ENCODE measurements at regions not wholly inside any gene's neighbourhood (a gene's known extent, or its start where the extent isn't known, plus 50 kb on each side); places are given as distances from the start of the nearest gene placed in this dataset.

GRCh38 chr13:83272652-83273240, 609.5 kb downstream of the SLITRK1 start:
- Histone ChIP-seq H2AFZ (ENCODE audit: low read length) (no peak overlapping the region), H3K9me2 (ENCODE audit: insufficient read depth, low read length) (no peaks in the 10 kb centered on the region), H3K36me3 (ENCODE audit: insufficient read depth, low read length) (no peaks in the 10 kb centered on the region), H3K9me3 (ENCODE audit: low read length) (no peaks in the 10 kb centered on the region; the same call in 1 of the 2 replicates), H3K4me3 (ENCODE audit: low read depth, low read length, poor library complexity, severe bottlenecking) (no peak overlapping the region), H3K79me2 (ENCODE audit: insufficient read depth, low read depth, low read length) (no peaks in the 10 kb centered on the region), H3K27ac (ENCODE audit: low read depth, low read length, poor library complexity, severe bottlenecking) (no peak overlapping the region), H3K4me2 (ENCODE audit: low read length) (no peak overlapping the region), H3K4me1 (ENCODE audit: insufficient read depth, low read length, poor library complexity, severe bottlenecking) (no peaks in the 10 kb centered on the region), H4K20me1 (ENCODE audit: insufficient read depth, low read length) (no peaks in the 10 kb centered on the region)
- no peak for DNase-seq (ENCODE audit: low spot score)
- CTCF ChIA-PET (ENCODE audit: unreplicated experiment), result no interaction called here
- no peak for TF ChIP-seq CTCF (conservative IDR thresholded peaks at IDR 0.05; ENCODE audit: low read length)
- TF ChIP-seq EZH2phosphoT487 (IDR thresholded peaks at IDR 0.05; ENCODE audit: borderline replicate concordance, low read depth, low read length), result no peak
- intact Hi-C loops (cut with micrococcal nuclease; ENCODE audit: unreplicated experiment), result no loop called here
- POLR2A ChIA-PET, result no interaction called here
- no TSS peak for BruUV-seq (replicated peaks)

GRCh38 chr13:83272076-83272475, 610.2 kb downstream of the SLITRK1 start:
- no peaks in the 10 kb centered on the region for H4K20me1 ChIP-seq (ENCODE audit: insufficient read depth, low read length)
- no peaks in the 10 kb centered on the region for H3K9me2 ChIP-seq (ENCODE audit: insufficient read depth, low read length)
- no peak overlapping the region for H2AFZ ChIP-seq (ENCODE audit: low read length)
- no peaks in the 10 kb centered on the region for H3K4me1 ChIP-seq (ENCODE audit: insufficient read depth, low read length, poor library complexity, severe bottlenecking)
- no peaks in the 10 kb centered on the region for H3K79me2 ChIP-seq (ENCODE audit: insufficient read depth, low read depth, low read length)
- CTCF ChIA-PET (ENCODE audit: unreplicated experiment), result no interaction called here
- no TSS peak for BruUV-seq (replicated peaks)
- intact Hi-C loops (cut with micrococcal nuclease; ENCODE audit: unreplicated experiment), result no loop called here
- DNase-seq (ENCODE audit: low spot score), result no peak
- TF ChIP-seq CTCF (conservative IDR thresholded peaks at IDR 0.05; ENCODE audit: low read length), result no peak
- TF ChIP-seq EZH2phosphoT487 (IDR thresholded peaks at IDR 0.05; ENCODE audit: borderline replicate concordance, low read depth, low read length), result no peak
- POLR2A ChIA-PET, result interaction anchor here (0.7 kb wide), 1 partner anchor 395 kb away, joined by 3 read pairs; no protein-coding TSS in a partner anchor
- no peaks in the 10 kb centered on the region for H3K36me3 ChIP-seq (ENCODE audit: insufficient read depth, low read length)
- H3K4me2 ChIP-seq (ENCODE audit: low read length), result no peak overlapping the region
- no peak overlapping the region for H3K27ac ChIP-seq (ENCODE audit: low read depth, low read length, poor library complexity, severe bottlenecking)
- H3K9me3 ChIP-seq (ENCODE audit: low read length), result no peaks in the 10 kb centered on the region; the same call in none of the 2 replicates
- H3K4me3 ChIP-seq (ENCODE audit: low read depth, low read length, poor library complexity, severe bottlenecking), result no peak overlapping the region

GRCh38 chr13:83265279-83265678, 617.0 kb downstream of the SLITRK1 start:
- no peak for DNase-seq (ENCODE audit: low spot score)
- no peak overlapping the region for H3K4me2 ChIP-seq (ENCODE audit: low read length)
- no peaks in the 10 kb centered on the region; the same call in none of the 2 replicates for H3K9me3 ChIP-seq (ENCODE audit: low read length)
- no peaks in the 10 kb centered on the region for H3K9me2 ChIP-seq (ENCODE audit: insufficient read depth, low read length)
- no peak overlapping the region for H3K27ac ChIP-seq (ENCODE audit: low read depth, low read length, poor library complexity, severe bottlenecking)
- intact Hi-C loops (cut with micrococcal nuclease; ENCODE audit: unreplicated experiment), result no loop called here
- no peaks in the 10 kb centered on the region for H3K4me1 ChIP-seq (ENCODE audit: insufficient read depth, low read length, poor library complexity, severe bottlenecking)
- ChIA-PET CTCF (ENCODE audit: unreplicated experiment) (no interaction called here), POLR2A (no interaction called here)
- no peak for TF ChIP-seq CTCF (conservative IDR thresholded peaks at IDR 0.05; ENCODE audit: low read length)
- no peak for TF ChIP-seq EZH2phosphoT487 (IDR thresholded peaks at IDR 0.05; ENCODE audit: borderline replicate concordance, low read depth, low read length)
- no TSS peak for BruUV-seq (replicated peaks)
- no peak overlapping the region for H2AFZ ChIP-seq (ENCODE audit: low read length)
- H3K4me3 ChIP-seq (ENCODE audit: low read depth, low read length, poor library complexity, severe bottlenecking), result no peak overlapping the region
- H3K79me2 ChIP-seq (ENCODE audit: insufficient read depth, low read depth, low read length), result no peaks in the 10 kb centered on the region
- H3K36me3 ChIP-seq (ENCODE audit: insufficient read depth, low read length), result no peaks in the 10 kb centered on the region
- no peaks in the 10 kb centered on the region for H4K20me1 ChIP-seq (ENCODE audit: insufficient read depth, low read length)
